Bone marrow (tissue), 2 donors: ENCODE measurements at regions not wholly inside any gene's neighbourhood (a gene's known extent, or its start where the extent isn't known, plus 50 kb on each side); places are given as distances from the start of the nearest gene placed in this dataset.

Source experiments
- DNase-seq, 2 donors: peaks; one replicate each; lab custom pipeline; 2025; lab: John Stamatoyannopoulos, UW

DNA sequence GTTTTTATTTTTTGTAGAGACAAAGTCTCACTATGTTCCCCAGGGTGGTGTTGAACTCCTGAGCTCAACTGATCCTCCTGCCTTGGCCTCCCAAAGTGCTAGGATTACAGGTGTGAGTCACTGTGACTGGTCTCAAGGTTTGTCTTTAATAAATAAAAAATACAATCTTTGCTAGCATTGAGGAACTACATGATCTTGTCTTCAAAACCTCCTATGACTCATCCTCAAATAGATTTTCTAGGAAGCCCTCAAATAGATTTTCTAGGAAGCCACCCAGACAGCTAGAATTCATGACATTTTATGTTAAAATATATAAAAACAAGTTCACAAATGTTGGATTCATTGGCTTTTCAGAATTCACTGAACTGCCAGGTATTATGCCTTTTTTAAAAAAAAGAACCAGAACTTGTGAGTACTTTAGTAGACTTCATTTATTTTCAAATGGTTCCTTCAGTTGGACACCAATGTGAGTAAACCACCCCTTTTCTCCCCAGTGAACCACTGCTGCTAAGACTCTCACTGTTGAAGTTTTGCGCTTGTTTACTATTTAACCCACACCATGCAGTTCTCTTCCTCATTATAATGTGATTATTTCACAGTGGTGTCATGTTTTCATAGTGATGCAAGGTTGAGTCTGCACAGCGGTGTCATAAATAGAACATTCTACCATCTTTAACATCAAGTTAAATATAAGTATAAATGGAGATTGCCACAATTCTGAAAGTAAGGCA, 303.9 kb downstream of the CASP12 start:
- peak in 1 of 2 donors; percentile 84 for DNase-seq

DNA sequence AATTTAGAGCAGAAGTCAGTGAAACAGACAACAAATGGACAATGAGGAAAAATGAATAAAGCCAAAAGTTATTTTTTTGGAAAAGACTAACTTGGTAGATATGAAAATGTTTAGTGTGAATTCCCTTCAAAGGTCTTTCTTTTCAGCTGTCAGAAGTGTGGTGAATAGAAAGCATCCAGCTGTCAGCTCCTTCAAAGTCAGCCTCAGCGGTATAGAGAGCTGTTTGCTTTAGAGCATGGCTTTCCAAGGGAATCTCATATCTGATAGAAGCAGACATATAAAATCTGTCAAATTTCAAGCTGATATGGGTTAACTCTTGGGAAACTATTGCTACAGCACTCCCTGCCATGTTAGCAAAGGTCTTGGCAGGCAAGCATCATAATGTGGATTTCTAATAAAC, 309.3 kb downstream of the CASP12 start:
- DNase-seq: no peak

DNA sequence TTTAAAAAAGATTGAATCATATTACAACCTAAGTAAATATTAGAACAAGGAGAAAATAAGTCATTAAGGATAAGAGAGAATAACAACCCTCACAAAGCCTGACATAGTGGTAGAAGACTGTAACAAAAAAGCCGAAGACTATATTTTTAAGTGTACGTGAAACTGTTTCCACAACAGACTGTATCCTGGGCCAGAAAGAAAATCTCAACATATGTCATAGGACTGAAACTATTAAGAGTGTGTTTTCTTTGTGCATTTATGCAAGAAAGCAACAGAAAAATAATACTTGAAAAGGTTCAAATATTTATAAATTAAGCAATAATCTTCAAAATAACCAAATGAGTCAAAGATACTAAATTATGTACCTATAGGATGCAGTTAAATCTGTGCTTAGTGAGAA, 309.8 kb downstream of the CASP12 start:
- DNase-seq: no peak

- no peak for DNase-seq
Measured at GRCh38 chr11:104584823-104585222, 313.4 kb downstream of the CASP12 start.

- DNase-seq: no peak
Measured at GRCh38 chr11:104583857-104584256, 314.4 kb downstream of the CASP12 start.

GRCh38 chr11:104582431-104582830, 315.8 kb downstream of the CASP12 start:
- DNase-seq: no peak

GRCh38 chr11:104581246-104581980, 316.8 kb downstream of the CASP12 start:
- no peak for DNase-seq

GRCh38 chr11:104573441-104573990, 324.7 kb downstream of the CASP12 start:
- no peak for DNase-seq

- no peak for DNase-seq
Measured at GRCh38 chr11:104572279-104572678, 326.0 kb downstream of the CASP12 start.

GRCh38 chr11:104570078-104570701, 328.1 kb downstream of the CASP12 start:
- no peak for DNase-seq

DNA sequence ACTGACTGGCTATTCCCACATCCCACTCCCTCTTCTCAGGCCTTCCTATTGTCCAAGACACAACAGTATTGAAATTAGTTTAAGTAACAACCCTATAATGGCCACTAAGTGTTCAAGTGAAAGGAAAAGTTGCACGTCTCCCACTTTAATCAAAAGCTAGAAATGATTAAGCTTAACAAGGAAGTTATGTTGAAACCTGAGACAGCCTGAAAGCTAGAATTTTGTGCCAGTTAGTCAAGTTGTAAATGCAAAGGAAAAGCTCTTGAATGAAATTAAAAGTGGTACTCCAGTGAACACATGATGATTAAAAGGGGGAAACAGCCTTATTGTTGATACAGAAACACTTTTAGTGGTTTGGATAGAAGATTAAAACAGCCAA, 332.7 kb downstream of the CASP12 start:
- DNase-seq: no peak

GRCh38 chr11:104564921-104565582, 333.2 kb downstream of the CASP12 start:
- DNase-seq: no peak

DNA sequence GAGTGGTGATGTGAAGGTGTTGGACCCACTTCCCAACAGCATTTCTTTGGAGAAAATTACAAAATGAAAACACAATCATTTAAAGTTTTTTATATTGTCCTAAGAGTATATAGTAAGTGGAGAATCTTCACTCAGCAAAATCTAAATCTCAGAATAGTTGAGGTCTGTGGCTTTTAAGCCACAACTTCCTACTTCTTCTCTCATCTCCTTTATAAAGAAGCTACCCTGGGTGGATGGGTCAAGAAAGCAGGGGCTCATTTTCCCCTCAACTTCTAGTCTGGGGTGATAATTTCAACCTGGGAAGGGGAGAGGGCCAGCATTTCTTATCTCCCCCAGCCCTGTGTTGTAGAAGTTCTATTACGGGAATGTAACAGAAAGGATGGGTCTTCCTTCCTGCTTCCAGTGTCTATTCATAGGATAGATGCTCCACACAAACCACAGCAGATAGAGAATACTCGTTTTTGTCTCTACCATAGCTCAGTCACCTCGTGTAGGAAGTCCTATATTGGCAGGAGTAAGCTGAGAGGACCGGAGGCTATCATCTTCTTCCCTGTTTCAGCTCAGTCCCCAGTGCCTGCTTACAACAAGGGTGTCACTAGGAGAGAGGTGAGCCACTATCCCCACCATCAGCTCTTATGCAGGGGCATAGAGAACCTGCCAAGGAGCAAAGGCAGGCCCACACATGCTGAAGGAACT, 341.5 kb downstream of the CASP12 start:
- no peak for DNase-seq

- DNase-seq: no peak
Measured at GRCh38 chr11:104549019-104549418, 349.2 kb downstream of the CASP12 start.

DNA sequence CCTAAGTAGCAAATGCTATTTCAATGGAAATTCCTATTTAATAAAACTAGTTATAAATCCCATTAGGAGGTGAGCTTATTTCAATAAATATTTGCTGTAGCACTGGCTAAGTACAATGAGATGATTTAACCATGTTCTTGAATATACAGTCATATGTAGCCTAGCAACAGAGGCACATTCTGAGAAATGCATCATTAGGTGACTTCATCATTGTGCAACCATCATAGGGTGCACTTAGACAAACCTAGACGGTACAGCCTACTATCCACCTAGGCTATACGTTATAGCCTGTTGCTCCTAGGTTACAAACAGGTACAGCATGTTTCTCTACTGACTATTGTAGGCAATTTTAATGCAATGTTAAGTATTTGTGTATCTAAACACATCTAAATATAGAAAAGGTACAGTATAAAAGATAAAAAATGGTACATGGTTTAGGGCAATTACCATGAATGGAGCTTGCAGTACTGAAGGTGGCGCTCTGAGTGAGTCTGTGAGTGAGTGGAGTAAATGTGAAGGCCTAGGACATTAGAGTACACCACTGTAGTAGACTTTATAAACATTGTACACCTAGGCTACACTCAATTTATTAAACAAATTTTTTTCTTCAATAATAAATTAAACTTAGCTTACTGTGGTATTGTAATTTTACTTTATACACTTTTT, 350.1 kb downstream of the CASP12 start:
- DNase-seq: no peak

DNA sequence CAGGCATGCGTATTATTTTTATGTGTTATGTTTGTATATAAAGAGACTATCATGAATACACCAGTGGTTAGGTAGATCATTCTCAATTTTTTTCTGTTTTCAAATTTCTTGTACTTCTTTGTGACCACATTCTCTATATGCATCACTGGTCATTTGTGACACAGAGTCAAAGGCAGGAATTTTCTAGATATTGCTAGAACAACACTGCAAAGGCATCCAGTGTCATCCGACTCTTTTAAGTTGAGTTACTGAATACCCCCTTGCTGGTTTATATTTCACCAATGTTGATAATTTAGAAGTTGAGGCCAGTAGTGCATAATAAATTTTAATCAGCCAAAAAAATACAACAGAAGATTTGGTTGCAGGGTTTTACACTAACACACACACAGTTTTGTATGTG, 351.8 kb downstream of the CASP12 start:
- no peak for DNase-seq

GRCh38 chr11:104541701-104542100, 356.6 kb downstream of the CASP12 start:
- DNase-seq: no peak

DNA sequence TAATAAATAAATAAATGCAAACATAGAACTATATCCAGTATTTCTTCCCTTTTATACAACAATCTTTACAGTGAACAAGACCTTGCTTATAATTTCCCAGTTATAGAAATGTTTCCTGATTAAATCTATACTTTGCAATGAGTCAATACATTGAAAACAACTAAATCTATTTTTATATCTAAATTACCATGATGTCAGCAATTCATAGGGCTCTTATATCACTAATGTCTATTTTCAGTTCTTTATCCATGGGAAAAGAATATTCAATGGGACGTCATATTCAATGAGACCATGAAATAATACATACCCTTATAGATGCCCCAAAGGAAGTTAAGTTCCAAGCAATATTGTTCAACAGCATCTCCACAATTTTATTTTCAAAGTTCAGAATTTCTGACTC, 359.9 kb downstream of the CASP12 start:
- DNase-seq: no peak

DNA sequence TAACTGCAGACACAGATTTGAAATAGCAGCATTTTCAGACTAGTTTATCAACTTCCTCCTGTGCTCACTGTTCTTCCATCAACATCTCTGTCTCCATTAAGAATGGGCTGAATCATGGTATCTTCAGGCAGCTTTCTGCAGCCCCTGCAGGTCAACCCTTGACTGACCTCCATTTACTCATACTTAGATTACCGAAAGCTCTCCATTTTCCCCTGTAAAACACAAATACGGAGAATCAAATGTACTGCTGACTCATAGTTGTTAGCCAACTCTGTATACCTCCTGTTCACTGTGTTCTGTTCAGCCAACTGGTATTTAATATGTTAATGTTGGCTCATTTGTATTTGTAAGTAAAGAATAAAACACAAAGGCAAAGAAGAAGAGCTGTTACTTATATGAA, 364.0 kb downstream of the CASP12 start:
- no peak for DNase-seq

DNA sequence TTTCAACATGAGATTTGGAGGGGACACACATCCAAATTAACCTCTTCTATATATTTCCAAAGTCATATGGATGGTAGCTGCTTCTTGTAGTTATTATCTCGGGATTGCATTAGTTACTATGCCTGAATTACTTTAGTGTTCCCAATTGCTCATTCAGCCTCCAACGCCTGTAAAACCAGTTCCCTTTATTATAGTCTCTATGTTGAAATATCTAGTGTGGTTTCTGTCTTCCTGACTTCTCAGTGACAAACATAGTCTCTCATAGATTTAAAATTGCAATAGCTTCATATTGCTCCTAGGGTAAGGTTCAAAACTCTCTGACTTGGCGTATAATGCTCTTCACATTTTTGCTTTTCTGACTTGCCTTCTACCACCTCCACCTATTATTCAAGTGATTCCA, 366.4 kb downstream of the CASP12 start:
- DNase-seq: no peak

- peak in 1 of 2 donors; percentile 19 for DNase-seq
Measured at GRCh38 chr11:104531075-104531474, 367.1 kb upstream of the PDGFD start.
